Renal pelvis (tissue), 1 donor: ENCODE measurements at regions not wholly inside any gene's neighbourhood (a gene's known extent, or its start where the extent isn't known, plus 50 kb on each side); places are given as distances from the start of the nearest gene placed in this dataset.

Source experiments
- DNase-seq: peaks from one replicate; pipeline ENCODE4 v3.0.0-alpha.2; 2013

DNA sequence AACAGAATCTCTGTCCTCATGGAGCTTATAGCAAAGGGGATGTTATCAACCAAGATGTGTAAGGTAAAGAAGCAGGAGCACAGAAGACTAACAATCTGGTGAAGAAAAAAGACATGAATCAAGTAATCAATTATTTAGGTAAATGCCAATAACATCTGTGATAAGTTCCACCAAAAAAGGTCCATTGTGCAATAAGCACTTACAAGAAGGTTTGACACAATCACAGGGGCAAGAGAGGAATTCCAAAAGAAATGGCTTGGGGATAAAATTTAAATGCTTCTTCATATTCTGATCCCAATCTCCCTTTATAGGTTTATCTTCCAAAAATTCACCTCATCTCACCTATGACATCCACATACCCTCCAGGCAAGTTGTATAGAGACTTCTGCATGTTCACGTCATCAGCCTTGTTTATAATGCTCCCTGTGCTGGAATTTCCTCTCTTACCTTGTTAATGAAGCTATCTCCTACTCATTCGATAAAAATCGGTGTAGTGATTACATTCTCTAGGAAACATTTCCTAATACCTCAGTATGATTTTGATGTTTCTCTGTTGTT, 53.6 kb upstream of the DPT start:
- no peak for DNase-seq

DNA sequence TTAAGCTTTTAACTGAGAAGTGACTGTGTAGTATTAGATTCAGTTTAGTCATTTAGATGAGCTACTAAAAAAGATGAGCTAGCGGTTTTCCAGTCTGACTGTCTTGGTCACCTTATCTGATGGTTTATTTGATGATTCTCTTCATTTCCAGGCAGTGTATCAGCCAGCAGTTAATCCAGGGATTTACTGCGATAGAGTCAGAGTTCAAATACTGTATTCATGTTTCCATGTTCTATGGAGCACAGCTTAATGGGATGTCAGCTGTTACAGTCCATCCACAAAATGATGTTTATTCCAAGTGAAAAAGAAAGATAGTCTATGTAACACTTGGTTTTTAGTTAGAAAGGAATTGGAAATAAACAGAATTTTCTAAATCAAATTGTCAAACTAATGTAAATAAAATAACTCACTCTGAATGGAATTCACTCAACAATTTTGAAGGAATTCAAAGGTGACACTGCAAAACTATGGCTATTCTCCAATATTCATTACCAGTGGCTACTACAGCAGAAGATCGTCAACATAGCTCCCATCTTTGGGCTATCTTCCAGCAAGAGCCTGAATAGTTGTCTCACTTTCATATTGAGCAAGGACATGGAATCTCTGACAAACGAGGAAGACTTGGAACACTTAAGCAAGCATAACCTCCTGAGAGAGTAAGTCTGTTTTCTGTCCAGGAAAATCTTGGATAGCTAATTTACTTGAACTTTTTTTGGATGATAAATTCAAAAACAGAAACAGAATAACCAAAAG, 54.6 kb upstream of the DPT start:
- no peak for DNase-seq

DNA sequence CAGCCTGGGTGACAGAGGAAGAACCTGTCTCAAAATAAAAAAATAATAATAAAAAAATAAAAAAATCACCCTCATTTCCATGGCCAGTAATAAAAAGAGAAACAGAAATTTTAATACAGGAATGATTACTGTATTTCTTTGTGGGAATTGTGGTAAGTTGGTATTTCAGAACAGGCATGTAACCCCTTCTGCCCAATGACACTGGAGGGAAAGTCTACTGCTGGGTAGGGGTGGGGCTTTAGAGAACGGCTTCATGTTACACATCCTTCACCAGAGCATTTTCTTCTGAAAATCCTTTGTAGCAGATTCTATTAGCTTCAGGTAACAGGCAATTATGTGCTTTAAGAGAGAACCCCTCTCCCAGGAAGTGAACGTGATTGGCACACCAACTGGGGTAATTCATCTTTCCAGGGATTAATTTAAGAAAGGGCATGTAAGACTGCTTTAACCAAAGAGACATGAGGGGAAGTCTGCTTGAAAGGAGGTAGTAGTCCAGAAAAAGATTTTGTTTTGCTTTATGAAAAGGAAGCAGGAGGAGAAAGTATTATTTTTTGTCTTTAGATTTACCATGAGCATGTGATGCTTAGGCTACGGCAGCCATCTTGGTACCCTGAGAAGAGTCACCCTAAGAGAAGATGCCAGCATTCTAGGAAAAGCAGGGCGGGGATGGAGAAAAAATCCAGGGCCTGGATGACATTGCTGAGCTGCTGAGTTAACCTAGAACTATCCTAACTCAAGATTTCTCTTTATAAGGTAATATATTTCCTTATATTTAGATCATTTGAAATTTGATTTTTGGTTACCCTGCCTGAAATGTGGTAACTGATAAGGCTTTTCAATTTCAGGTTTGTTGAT, 57.7 kb upstream of the DPT start:
- DNase-seq: no peak

DNA sequence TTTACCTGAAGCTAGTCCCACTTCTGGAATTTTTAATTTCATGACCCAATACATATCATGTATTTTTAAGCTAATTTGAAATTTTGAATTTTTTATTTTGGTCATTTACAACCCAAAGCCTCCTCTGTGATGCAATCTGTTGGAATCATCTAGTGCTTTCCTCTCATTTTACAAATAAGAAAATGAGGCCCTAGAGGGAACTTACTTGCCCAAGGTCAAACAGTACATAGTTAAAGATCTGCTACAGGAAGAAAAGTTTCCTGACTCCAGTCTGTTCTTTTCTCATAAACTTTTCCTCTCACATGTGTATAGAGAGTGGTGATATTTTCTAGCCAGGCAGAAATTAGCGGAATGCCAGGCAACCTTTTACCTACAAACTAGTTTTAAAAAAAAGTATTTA, 59.3 kb upstream of the DPT start:
- no peak for DNase-seq

DNA sequence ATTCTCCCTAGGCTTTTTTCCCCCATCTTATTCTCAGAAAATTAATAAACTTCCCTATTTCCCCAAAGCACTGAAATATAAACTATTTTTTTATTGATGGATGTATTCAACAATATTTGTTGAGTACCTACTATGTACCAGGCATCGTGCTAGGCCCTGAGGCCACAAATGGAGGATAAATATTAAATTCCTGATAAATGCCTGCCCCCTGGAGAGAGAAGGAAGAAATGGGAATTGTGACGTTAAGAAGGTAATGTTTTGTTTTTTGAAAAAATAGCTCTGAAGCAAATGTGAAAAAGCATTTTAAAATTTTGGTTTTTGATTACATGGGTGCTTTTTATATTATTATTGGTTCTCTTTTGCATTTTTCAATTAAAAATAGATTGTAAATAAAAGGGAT, 60.5 kb upstream of the DPT start:
- DNase-seq: no peak

- DNase-seq: no peak
These were observed 63.1 kb upstream of the DPT start for GRCh38 chr1:168792142-168792541.

DNA sequence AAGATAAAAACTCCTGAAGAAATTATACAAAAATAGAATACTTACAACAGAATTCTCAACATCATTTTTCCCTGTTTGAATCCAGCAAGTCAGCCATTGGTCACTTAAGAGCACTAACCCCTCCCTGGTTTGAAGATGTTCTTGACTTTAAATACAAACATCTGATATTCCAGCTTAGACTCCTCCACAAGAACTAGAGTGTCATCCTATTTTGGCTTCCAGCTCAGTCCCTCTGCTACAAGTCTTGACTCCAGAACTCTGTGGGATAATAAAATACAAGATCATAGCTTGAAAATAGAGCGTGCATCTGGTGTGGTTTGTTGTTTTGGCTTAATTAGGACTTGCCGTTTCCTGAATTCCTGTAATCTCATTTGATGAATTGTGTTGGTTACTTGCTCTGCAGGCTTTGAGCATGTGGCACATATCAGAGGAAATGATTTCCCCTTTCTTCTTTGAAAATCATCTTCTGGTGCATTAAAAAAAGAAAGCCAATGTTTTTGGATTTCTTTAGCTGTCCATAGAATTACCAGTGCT, 63.7 kb upstream of the DPT start:
- peak; percentile 24 for DNase-seq

- DNase-seq: no peak
These were observed 65.1 kb upstream of the DPT start for GRCh38 chr1:168794057-168794456.

DNA sequence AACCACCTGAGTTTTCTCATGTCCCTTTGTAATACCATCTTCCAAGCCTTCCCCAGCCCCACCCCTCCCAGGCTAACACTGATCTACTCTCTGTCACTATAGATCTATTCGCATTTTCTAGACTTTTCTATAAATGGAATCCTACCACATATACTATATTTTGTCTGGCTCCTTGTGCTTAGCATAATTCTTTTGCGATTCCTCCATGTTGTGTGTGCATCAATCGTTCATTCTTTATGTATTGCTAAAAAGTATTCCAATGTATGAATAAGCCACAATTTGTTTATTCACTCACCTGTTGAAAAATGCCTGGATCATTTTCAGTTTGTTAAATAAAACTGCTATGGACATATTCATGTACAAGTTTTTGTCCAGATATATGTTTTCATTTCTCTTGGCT, 66.7 kb upstream of the DPT start:
- DNase-seq: no peak

- DNase-seq: no peak
These were observed 71.1 kb upstream of the DPT start for GRCh38 chr1:168799927-168800605.

GRCh38 chr1:168801032-168801745, 72.2 kb upstream of the DPT start:
- DNase-seq: no peak

GRCh38 chr1:168803806-168804510, 75.0 kb upstream of the DPT start:
- no peak for DNase-seq

- DNase-seq: no peak
These were observed 77.9 kb upstream of the DPT start for GRCh38 chr1:168806952-168807351.

DNA sequence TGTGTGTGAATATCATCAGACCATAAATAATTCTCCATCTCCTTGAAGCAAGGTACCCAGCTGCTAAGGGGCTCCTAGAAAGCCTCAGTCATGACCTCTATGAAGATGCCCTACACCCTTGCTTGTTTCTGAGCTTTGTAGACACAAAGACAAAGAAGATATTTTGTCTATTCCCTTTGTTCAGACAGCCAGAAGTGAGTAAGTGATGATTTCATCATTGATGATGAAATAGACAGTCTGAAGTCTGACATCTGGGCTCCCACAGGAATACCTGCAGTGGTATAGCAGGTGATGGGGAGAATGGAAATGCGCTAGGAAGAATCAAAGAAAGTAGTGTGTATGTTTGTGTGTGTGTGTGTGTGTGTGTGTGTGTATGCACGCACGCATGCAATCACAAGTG, 82.2 kb upstream of the DPT start:
- no peak for DNase-seq

GRCh38 chr1:168819668-168820067, 90.7 kb upstream of the DPT start:
- DNase-seq: no peak

DNA sequence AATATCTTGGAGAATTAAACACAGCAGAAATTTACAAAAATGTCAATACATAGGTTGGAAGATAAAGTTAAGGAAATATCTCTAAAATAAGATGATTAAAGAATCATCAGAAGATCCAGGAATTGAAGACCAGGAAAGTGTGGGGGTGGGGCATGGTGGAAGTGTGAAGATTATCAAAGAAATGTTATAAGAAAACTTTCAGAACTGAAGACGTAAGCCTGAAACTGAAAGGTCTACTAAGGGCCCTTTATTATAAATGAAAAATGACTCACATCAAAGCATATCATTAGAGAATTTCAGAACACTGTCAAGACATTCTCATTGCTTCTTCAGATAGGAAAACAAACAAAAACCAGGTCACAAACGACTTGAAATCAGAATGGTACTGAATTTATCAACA, 92.4 kb upstream of the DPT start:
- DNase-seq: no peak

- DNase-seq: no peak
These were observed 93.9 kb upstream of the DPT start for GRCh38 chr1:168822911-168823310.

- no peak for DNase-seq
These were observed 95.0 kb upstream of the DPT start for GRCh38 chr1:168823988-168824387.

DNA sequence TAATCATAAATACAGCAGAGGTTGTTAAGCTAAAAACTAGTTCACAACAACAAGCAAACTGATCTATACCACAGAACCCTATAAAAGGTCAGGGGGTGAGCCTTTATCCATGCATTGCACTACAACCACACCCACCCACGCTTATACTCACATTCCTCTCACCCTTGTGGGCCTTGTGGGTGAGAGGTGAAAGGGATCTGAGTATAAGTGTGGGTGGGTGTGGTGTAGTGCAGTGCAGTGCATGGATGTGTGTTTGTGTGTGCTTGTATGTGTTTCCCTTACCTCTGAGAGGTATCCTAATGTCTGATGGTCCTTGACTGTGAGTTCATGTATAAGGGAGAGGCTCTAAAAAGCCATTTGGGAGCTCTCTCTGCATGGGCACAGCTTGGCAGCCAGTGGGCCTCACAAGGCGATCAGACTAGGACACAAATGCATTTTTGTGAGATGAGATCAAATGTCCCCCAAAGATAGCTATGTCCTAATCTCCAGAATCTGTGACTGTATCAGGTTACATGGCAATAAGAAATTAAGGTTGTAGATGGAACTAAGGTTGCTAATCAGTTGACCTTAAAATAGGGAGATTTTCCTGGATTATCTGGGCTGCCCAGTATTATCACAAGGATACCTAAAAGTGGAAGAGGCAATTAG, 95.5 kb upstream of the DPT start:
- no peak for DNase-seq

GRCh38 chr1:168825129-168825528, 96.1 kb upstream of the DPT start:
- no peak for DNase-seq
